ENCODE measurements at regions not wholly inside any gene's neighbourhood (a gene's known extent, or its start where the extent isn't known, plus 50 kb on each side); places are given as distances from the start of the nearest gene placed in this dataset.

- Histone ChIP-seq H3K4me1 (ENCODE audit: insufficient read depth, insufficient read length) (no peaks in the 10 kb centered on the region), H3K36me3 (ENCODE audit: insufficient read depth, insufficient read length, low read length) (no peaks in the 10 kb centered on the region), H3K9ac (ENCODE audit: insufficient read length, low read depth) (no peak overlapping the region), H3K4me3 (ENCODE audit: insufficient read length, low read depth) (no peak overlapping the region), H3K9me3 (ENCODE audit: insufficient read depth, low read length) (no peaks in the 10 kb centered on the region), H3K27me3 (ENCODE audit: insufficient read depth, insufficient read length) (no peaks in the 10 kb centered on the region)
- no peak for DNase-seq (ENCODE audit: low read depth, low spot score)
- TF ChIP-seq SUZ12 (IDR thresholded peaks at IDR 0.05; ENCODE audit: extremely low read depth, insufficient read depth, insufficient read length) (no peak), ZNF274 (IDR thresholded peaks at IDR 0.05; ENCODE audit: low read depth, low read length) (no peak), YY1 (IDR thresholded peaks at IDR 0.05; ENCODE audit: insufficient read depth, insufficient read length) (no peak)
Measured at GRCh38 chr2:198308368-198308767, 504.0 kb downstream of the PLCL1 start.

GRCh38 chr2:198307093-198307492 is 502.7 kb downstream of the PLCL1 start:
- DNase-seq (ENCODE audit: low read depth, low spot score): peak; percentile 5
- H3K9me3 ChIP-seq (ENCODE audit: insufficient read depth, low read length): no peaks in the 10 kb centered on the region
- no peak overlapping the region for H3K9ac ChIP-seq (ENCODE audit: insufficient read length, low read depth)
- no peaks in the 10 kb centered on the region for H3K27me3 ChIP-seq (ENCODE audit: insufficient read depth, insufficient read length)
- no peak overlapping the region for H3K4me3 ChIP-seq (ENCODE audit: insufficient read length, low read depth)
- H3K36me3 ChIP-seq (ENCODE audit: insufficient read depth, insufficient read length, low read length): no peaks in the 10 kb centered on the region
- no peaks in the 10 kb centered on the region for H3K4me1 ChIP-seq (ENCODE audit: insufficient read depth, insufficient read length)
- TF ChIP-seq SUZ12 (IDR thresholded peaks at IDR 0.05; ENCODE audit: extremely low read depth, insufficient read depth, insufficient read length) (no peak), YY1 (IDR thresholded peaks at IDR 0.05; ENCODE audit: insufficient read depth, insufficient read length) (no peak), ZNF274 (IDR thresholded peaks at IDR 0.05; ENCODE audit: low read depth, low read length) (no peak)

- no peaks in the 10 kb centered on the region for H3K9me3 ChIP-seq (ENCODE audit: insufficient read depth, low read length)
- H3K4me3 ChIP-seq (ENCODE audit: insufficient read length, low read depth): no peak overlapping the region
- no peaks in the 10 kb centered on the region for H3K27me3 ChIP-seq (ENCODE audit: insufficient read depth, insufficient read length)
- no peak for DNase-seq (ENCODE audit: low read depth, low spot score)
- TF ChIP-seq YY1 (IDR thresholded peaks at IDR 0.05; ENCODE audit: insufficient read depth, insufficient read length): no peak
- TF ChIP-seq SUZ12 (IDR thresholded peaks at IDR 0.05; ENCODE audit: extremely low read depth, insufficient read depth, insufficient read length): no peak
- no peak for TF ChIP-seq ZNF274 (IDR thresholded peaks at IDR 0.05; ENCODE audit: low read depth, low read length)
- no peaks in the 10 kb centered on the region for H3K4me1 ChIP-seq (ENCODE audit: insufficient read depth, insufficient read length)
- no peaks in the 10 kb centered on the region for H3K36me3 ChIP-seq (ENCODE audit: insufficient read depth, insufficient read length, low read length)
- no peak overlapping the region for H3K9ac ChIP-seq (ENCODE audit: insufficient read length, low read depth)
Measured at GRCh38 chr2:198304859-198305258, 500.5 kb downstream of the PLCL1 start.

- no peak overlapping the region for H3K4me3 ChIP-seq (ENCODE audit: insufficient read length, low read depth)
- H3K9ac ChIP-seq (ENCODE audit: insufficient read length, low read depth): no peak overlapping the region
- H3K4me1 ChIP-seq (ENCODE audit: insufficient read depth, insufficient read length): no peaks in the 10 kb centered on the region
- H3K36me3 ChIP-seq (ENCODE audit: insufficient read depth, insufficient read length, low read length): no peaks in the 10 kb centered on the region
- H3K27me3 ChIP-seq (ENCODE audit: insufficient read depth, insufficient read length): peaks cover 5% of the 10 kb centered on the region
- TF ChIP-seq SUZ12 (IDR thresholded peaks at IDR 0.05; ENCODE audit: extremely low read depth, insufficient read depth, insufficient read length) (no peak), YY1 (IDR thresholded peaks at IDR 0.05; ENCODE audit: insufficient read depth, insufficient read length) (no peak), ZNF274 (IDR thresholded peaks at IDR 0.05; ENCODE audit: low read depth, low read length) (no peak)
- H3K9me3 ChIP-seq (ENCODE audit: insufficient read depth, low read length): no peaks in the 10 kb centered on the region
- no peak for DNase-seq (ENCODE audit: low read depth, low spot score)
Measured at GRCh38 chr2:198297350-198297749, 493.0 kb downstream of the PLCL1 start.

GRCh38 chr2:198296665-198297308 is 492.4 kb downstream of the PLCL1 start:
- H3K9ac ChIP-seq (ENCODE audit: insufficient read length, low read depth): no peak overlapping the region
- no peaks in the 10 kb centered on the region for H3K9me3 ChIP-seq (ENCODE audit: insufficient read depth, low read length)
- peak; percentile 82 for DNase-seq (ENCODE audit: low read depth, low spot score)
- no peaks in the 10 kb centered on the region for H3K36me3 ChIP-seq (ENCODE audit: insufficient read depth, insufficient read length, low read length)
- no peak overlapping the region for H3K4me3 ChIP-seq (ENCODE audit: insufficient read length, low read depth)
- H3K4me1 ChIP-seq (ENCODE audit: insufficient read depth, insufficient read length): no peaks in the 10 kb centered on the region
- TF ChIP-seq SUZ12 (IDR thresholded peaks at IDR 0.05; ENCODE audit: extremely low read depth, insufficient read depth, insufficient read length) (no peak), YY1 (IDR thresholded peaks at IDR 0.05; ENCODE audit: insufficient read depth, insufficient read length) (no peak), ZNF274 (IDR thresholded peaks at IDR 0.05; ENCODE audit: low read depth, low read length) (no peak)
- peaks cover 5% of the 10 kb centered on the region for H3K27me3 ChIP-seq (ENCODE audit: insufficient read depth, insufficient read length)

GRCh38 chr2:198293281-198293680 is 488.9 kb downstream of the PLCL1 start:
- no peaks in the 10 kb centered on the region for H3K9me3 ChIP-seq (ENCODE audit: insufficient read depth, low read length)
- TF ChIP-seq ZNF274 (IDR thresholded peaks at IDR 0.05; ENCODE audit: low read depth, low read length) (no peak), SUZ12 (IDR thresholded peaks at IDR 0.05; ENCODE audit: extremely low read depth, insufficient read depth, insufficient read length) (no peak), YY1 (IDR thresholded peaks at IDR 0.05; ENCODE audit: insufficient read depth, insufficient read length) (no peak)
- H3K4me1 ChIP-seq (ENCODE audit: insufficient read depth, insufficient read length): no peaks in the 10 kb centered on the region
- peaks cover 5% of the 10 kb centered on the region for H3K27me3 ChIP-seq (ENCODE audit: insufficient read depth, insufficient read length)
- no peaks in the 10 kb centered on the region for H3K36me3 ChIP-seq (ENCODE audit: insufficient read depth, insufficient read length, low read length)
- no peak overlapping the region for H3K9ac ChIP-seq (ENCODE audit: insufficient read length, low read depth)
- DNase-seq (ENCODE audit: low read depth, low spot score): no peak
- H3K4me3 ChIP-seq (ENCODE audit: insufficient read length, low read depth): no peak overlapping the region

GRCh38 chr2:198289811-198290210 is 485.4 kb downstream of the PLCL1 start:
- H3K9ac ChIP-seq (ENCODE audit: insufficient read length, low read depth): no peak overlapping the region
- H3K4me3 ChIP-seq (ENCODE audit: insufficient read length, low read depth): no peak overlapping the region
- H3K27me3 ChIP-seq (ENCODE audit: insufficient read depth, insufficient read length): peaks cover 4% of the 10 kb centered on the region
- H3K9me3 ChIP-seq (ENCODE audit: insufficient read depth, low read length): no peaks in the 10 kb centered on the region
- H3K4me1 ChIP-seq (ENCODE audit: insufficient read depth, insufficient read length): no peaks in the 10 kb centered on the region
- no peak for DNase-seq (ENCODE audit: low read depth, low spot score)
- H3K36me3 ChIP-seq (ENCODE audit: insufficient read depth, insufficient read length, low read length): no peaks in the 10 kb centered on the region
- no peak for TF ChIP-seq YY1 (IDR thresholded peaks at IDR 0.05; ENCODE audit: insufficient read depth, insufficient read length)
- no peak for TF ChIP-seq SUZ12 (IDR thresholded peaks at IDR 0.05; ENCODE audit: extremely low read depth, insufficient read depth, insufficient read length)
- TF ChIP-seq ZNF274 (IDR thresholded peaks at IDR 0.05; ENCODE audit: low read depth, low read length): no peak
